MCF 10A (cell line): ENCODE measurements at regions not wholly inside any gene's neighbourhood (a gene's known extent, or its start where the extent isn't known, plus 50 kb on each side); places are given as distances from the start of the nearest gene placed in this dataset.
A peak's percentile ranks its signal among the peaks of the same experiment; 100 is the strongest.

Experiments
- BruUV-seq: library from RNA; stranded (reverse); fragments of 400-500 nt; replicated peaks from 2 replicates; lab custom pipeline; 2021; lab: Mats Ljungman, UMichigan
- CTCF ChIA-PET: fragments of 300-600 bp; sonication (Branson Sonifier 250); formaldehyde crosslinking; extraction: SDS; loops from one replicate; lab custom pipeline; 2021; ENCODE audit warnings: antibody characterized with exemption, inconsistent platforms; lab: Yijun Ruan, JAX
- POLR2A ChIA-PET: fragments of 300-600, 350-650 bp; sonication (Branson Sonifier 250); formaldehyde crosslinking; extraction: SDS; loops from one replicate; lab custom pipeline; 2020; ENCODE audit warnings: antibody characterized with exemption, inconsistent platforms; lab: Yijun Ruan, JAX
- DNase-seq: peaks from one replicate; pipeline ENCODE4 v3.0.0-alpha.2; 2018; ENCODE audit not compliant: unreplicated experiment
- H3K27ac Mint-ChIP-seq: one replicate; pipeline ENCODE4 v1.8.0; 2022; ENCODE audit warnings: mild to moderate bottlenecking, low read depth, mixed read lengths; ENCODE audit not compliant: unreplicated experiment
- H3K27me3 Mint-ChIP-seq: one replicate; pipeline ENCODE4 v1.8.0; 2022; ENCODE audit warnings: mixed read lengths; ENCODE audit not compliant: insufficient read depth, unreplicated experiment
- H3K36me3 Mint-ChIP-seq: one replicate; pipeline ENCODE4 v1.8.0; 2022; ENCODE audit warnings: mild to moderate bottlenecking, moderate library complexity, mixed read lengths; ENCODE audit not compliant: insufficient read depth, unreplicated experiment
- H3K4me1 Mint-ChIP-seq: one replicate; pipeline ENCODE4 v1.8.0; 2022; ENCODE audit warnings: mixed read lengths; ENCODE audit not compliant: insufficient read depth, unreplicated experiment
- H3K4me3 Mint-ChIP-seq: one replicate; pipeline ENCODE4 v1.8.0; 2022; ENCODE audit warnings: mild to moderate bottlenecking, moderate library complexity, mixed read lengths; ENCODE audit not compliant: unreplicated experiment
- H3K9me3 Mint-ChIP-seq: one replicate; pipeline ENCODE4 v1.8.0; 2022; ENCODE audit warnings: mixed read lengths; ENCODE audit not compliant: unreplicated experiment
- intact Hi-C: fragments of 100-400 bp; cut with micrococcal nuclease; formaldehyde crosslinking; loops from 2 replicates; pipeline ENCODE4 v1.14.1; 2022
- TF ChIP-seq, protein P1 (sequence below): fragments of 200-600 bp; IDR thresholded peaks from one replicate; pipeline ENCODE4 v1.8.0; 2022; ENCODE audit warnings: antibody characterized with exemption, mild to moderate bottlenecking; ENCODE audit not compliant: unreplicated experiment

DNA sequence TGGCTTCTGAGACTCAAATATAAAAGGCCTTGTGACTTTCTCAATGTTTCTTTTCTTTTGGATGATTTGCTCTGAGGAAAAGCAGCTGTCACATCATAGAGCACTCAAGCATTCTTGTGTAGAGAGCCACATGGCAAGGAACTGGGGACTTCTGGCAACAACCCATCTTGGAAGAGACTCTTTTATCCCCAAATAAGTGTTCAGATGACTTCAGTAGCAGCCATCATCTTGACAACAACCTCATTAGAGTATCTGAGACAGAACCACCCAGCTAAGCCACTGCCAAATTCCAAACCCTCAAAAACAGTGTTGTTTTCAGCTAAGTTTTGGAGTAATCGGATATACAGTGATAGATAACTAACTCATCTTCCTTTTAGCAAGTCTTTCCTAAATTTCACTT, 1431.7 kb upstream of the IGFBP7 start:
- H3K4me1 Mint-ChIP-seq, result no peaks in the 10 kb centered on the region
- DNase-seq, result no peak
- POLR2A ChIA-PET, result no interaction called here
- H3K9me3 Mint-ChIP-seq, result no peaks in the 10 kb centered on the region
- CTCF ChIA-PET, result no interaction called here
- H3K4me3 Mint-ChIP-seq, result no peak overlapping the region
- H3K36me3 Mint-ChIP-seq, result no peaks in the 10 kb centered on the region
- no peak overlapping the region for H3K27ac Mint-ChIP-seq
- H3K27me3 Mint-ChIP-seq, result no peaks in the 10 kb centered on the region
- intact Hi-C loops, result no loop called here
- TF ChIP-seq, protein P1, sequence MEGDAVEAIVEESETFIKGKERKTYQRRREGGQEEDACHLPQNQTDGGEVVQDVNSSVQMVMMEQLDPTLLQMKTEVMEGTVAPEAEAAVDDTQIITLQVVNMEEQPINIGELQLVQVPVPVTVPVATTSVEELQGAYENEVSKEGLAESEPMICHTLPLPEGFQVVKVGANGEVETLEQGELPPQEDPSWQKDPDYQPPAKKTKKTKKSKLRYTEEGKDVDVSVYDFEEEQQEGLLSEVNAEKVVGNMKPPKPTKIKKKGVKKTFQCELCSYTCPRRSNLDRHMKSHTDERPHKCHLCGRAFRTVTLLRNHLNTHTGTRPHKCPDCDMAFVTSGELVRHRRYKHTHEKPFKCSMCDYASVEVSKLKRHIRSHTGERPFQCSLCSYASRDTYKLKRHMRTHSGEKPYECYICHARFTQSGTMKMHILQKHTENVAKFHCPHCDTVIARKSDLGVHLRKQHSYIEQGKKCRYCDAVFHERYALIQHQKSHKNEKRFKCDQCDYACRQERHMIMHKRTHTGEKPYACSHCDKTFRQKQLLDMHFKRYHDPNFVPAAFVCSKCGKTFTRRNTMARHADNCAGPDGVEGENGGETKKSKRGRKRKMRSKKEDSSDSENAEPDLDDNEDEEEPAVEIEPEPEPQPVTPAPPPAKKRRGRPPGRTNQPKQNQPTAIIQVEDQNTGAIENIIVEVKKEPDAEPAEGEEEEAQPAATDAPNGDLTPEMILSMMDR, result no peak
- BruUV-seq, result no TSS peak

DNA sequence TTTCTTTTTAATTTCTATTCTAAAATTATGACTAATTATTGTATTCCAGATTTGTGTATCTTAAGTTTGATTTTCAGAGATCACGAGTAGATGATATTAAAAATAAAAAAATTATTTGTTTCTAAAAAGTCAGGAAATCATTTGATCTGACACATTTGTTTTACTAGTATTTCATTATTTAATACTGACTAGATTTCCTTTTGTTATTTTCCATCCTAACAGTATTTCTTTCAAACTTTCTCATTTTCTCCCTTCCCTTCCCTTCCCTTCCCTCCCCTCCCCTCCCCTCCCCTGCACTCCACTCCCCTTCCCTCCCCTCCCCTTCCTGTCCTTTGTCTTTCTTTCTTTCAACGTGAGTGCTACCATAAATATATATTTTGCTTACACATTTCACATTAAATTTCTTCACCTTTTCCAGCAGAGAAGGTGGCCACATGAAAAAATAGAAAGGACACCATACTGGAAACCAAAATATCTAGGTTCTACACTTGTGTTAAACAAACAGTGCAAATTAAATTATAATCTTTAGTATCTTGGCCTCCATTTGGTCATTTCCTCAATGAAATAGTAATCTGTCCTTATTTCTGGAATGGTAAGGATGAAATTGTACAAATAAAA, 1412.7 kb upstream of the IGFBP7 start:
- no peaks in the 10 kb centered on the region for H3K9me3 Mint-ChIP-seq
- H3K36me3 Mint-ChIP-seq, result no peaks in the 10 kb centered on the region
- H3K27me3 Mint-ChIP-seq, result no peaks in the 10 kb centered on the region
- H3K27ac Mint-ChIP-seq, result no peak overlapping the region
- ChIA-PET CTCF (no interaction called here), POLR2A (no interaction called here)
- no peak for DNase-seq
- TF ChIP-seq, protein P1, result no peak
- no TSS peak for BruUV-seq
- H3K4me3 Mint-ChIP-seq, result no peak overlapping the region
- intact Hi-C loops, result no loop called here
- peaks cover 5% of the 10 kb centered on the region for H3K4me1 Mint-ChIP-seq

DNA sequence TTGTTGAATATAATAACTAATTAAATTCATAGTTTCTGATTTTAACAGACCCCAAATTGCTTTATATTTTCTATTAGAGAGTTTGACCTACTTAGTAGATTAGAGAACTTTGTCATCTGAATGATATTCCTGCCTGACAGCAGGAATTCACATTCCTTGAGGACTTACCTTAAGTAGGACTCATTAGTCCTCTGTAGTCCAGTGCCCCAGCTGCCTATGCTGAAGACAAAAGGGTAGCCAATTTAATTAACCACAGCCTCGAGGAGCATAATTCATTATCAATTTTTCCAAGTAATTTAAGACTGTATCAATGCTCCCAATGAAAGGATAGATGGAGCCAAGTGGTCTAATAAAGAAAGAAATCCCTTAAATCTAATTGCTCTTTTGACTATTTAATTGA, 1405.0 kb upstream of the IGFBP7 start:
- no peaks in the 10 kb centered on the region for H3K36me3 Mint-ChIP-seq
- ChIA-PET POLR2A (no interaction called here), CTCF (no interaction called here)
- H3K4me1 Mint-ChIP-seq, result peaks cover 10% of the 10 kb centered on the region
- TF ChIP-seq, protein P1, result no peak
- BruUV-seq, result no TSS peak
- H3K9me3 Mint-ChIP-seq, result no peaks in the 10 kb centered on the region
- no peak for DNase-seq
- H3K27ac Mint-ChIP-seq, result no peak overlapping the region
- H3K27me3 Mint-ChIP-seq, result no peaks in the 10 kb centered on the region
- no peak overlapping the region for H3K4me3 Mint-ChIP-seq
- intact Hi-C loops, result no loop called here

- BruUV-seq, result no TSS peak
- TF ChIP-seq, protein P1, result no peak
- peak; percentile 16 for DNase-seq
- Mint-ChIP-seq H3K27ac (no peak overlapping the region), H3K36me3 (no peaks in the 10 kb centered on the region), H3K4me3 (no peak overlapping the region), H3K27me3 (no peaks in the 10 kb centered on the region), H3K4me1 (peaks cover 7% of the 10 kb centered on the region), H3K9me3 (no peaks in the 10 kb centered on the region)
- ChIA-PET CTCF (no interaction called here), POLR2A (no interaction called here)
- intact Hi-C loops, result loop anchor here (5.0 kb wide), 1 partner anchor 1072 kb away; no protein-coding TSS in a partner anchor
Measured at GRCh38 chr4:58514299-58514698, 1404.1 kb upstream of the IGFBP7 start.
